ENCODE measurements at regions not wholly inside any gene's neighbourhood (a gene's known extent, or its start where the extent isn't known, plus 50 kb on each side); places are given as distances from the start of the nearest gene placed in this dataset.

DNA sequence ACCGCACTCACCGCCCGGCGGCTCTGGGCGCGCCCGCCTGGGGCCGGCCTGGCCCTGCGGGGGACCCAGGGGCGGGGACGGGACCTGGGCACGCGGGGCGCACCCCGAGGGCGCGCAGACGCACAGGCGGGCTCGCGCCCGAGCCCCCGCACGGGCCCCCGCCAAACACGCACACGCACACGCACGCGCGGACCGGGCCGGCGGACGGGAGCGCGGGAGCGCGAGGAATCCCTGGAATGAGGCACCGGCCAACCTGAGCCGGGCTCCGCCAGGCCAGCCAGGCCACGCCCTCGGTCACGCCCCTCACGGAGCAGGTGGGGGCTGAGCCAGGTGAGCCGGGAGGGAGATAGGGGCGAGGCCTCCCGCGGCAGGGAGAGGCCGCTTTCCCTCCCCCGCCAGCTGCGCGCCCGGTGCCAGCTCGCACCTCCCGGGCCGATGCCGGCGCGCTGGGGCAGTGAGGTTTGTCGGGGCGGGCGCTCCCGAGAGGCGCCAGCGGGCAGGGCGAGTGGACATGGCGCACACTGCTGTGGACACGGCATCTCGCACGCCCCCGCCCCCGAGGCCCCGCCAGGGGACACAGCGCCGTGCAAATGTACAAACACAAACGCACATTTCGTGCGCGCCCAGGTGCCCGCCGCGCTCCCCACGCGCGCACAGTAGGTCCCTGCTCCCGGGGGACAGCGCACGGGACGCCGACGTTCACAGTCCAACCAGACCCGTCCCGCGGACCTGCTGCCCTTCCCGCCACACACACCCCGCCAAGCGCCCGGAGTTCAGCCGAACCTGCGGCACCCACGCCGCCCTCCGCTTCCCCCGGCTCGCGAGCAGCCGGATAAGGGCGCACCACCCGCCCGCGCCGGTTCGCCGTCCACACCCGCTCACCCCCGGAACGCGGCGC is 75.9 kb upstream of the VGLL4 start:
- Histone ChIP-seq H3K23me2 (ENCODE audit: insufficient read length, low read depth, low read length, poor library complexity, severe bottlenecking) (peaks cover 5% of the 10 kb centered on the region), H2BK120ac (ENCODE audit: low read depth, low read length, poor library complexity, severe bottlenecking) (no peak overlapping the region), H3K27ac (ENCODE audit: insufficient read length, low read depth, low read length) (no peak overlapping the region), H3K23ac (ENCODE audit: insufficient read length, low read depth, low read length) (no peak overlapping the region), H3K56ac (ENCODE audit: insufficient read length, low read depth, low read length) (no peak overlapping the region), H3K4ac (ENCODE audit: low read depth, low read length) (no peak overlapping the region), H3K79me1 (ENCODE audit: insufficient read depth, low read depth, low read length, poor library complexity, severe bottlenecking) (no peaks in the 10 kb centered on the region), H2BK12ac (ENCODE audit: insufficient read length, low read depth, low read length) (no peak overlapping the region), H3T11ph (ENCODE audit: low read length) (no peak overlapping the region), H3K4me2 (ENCODE audit: insufficient read depth, insufficient read length, low read length) (peak overlapping the region; percentile 84), H3K14ac (ENCODE audit: insufficient read depth, low read length) (no peak overlapping the region), H4K91ac (ENCODE audit: insufficient read length, low read depth, low read length) (no peak overlapping the region), H2AFZ (ENCODE audit: low read length) (no peak overlapping the region), H4K20me1 (ENCODE audit: control insufficient read depth, insufficient read depth, insufficient read length) (no peaks in the 10 kb centered on the region), H2BK20ac (ENCODE audit: low read depth, low read length, poor library complexity, severe bottlenecking) (no peak overlapping the region), H2AK5ac (ENCODE audit: insufficient read length, low read length) (no peak overlapping the region), H3K9ac (ENCODE audit: extremely low read depth, insufficient read length, low read length) (no peak overlapping the region), H2BK5ac (ENCODE audit: insufficient read length, low read length) (no peak overlapping the region), H3K18ac (ENCODE audit: insufficient read length, low read depth, low read length) (no peak overlapping the region), H3K9me3 (ENCODE audit: control insufficient read depth, low read depth, low read length) (no peaks in the 10 kb centered on the region), H3K79me2 (ENCODE audit: insufficient read depth, low read length) (peaks cover 2% of the 10 kb centered on the region; the same call in 1 of the 2 replicates), H3K27me3 (ENCODE audit: insufficient read depth, low read length) (no peaks in the 10 kb centered on the region), H4K8ac (replicated peaks; ENCODE audit: insufficient read length, low read depth, low read length) (no peak overlapping the region), H3K4me1 (ENCODE audit: insufficient read depth, low read length) (no peaks in the 10 kb centered on the region; the same call in 1 of the 2 replicates), H4K5ac (ENCODE audit: insufficient read length, low read depth, low read length) (no peak overlapping the region), H2BK15ac (ENCODE audit: low read depth, low read length) (no peak overlapping the region)
- H3K4me1 Mint-ChIP-seq: peaks cover 38 to 40% of the 10 kb centered on the region in 2 experiments
- H3K9me3 Mint-ChIP-seq: 0 out of 5 replicates have a peak, but pooled peaks cover 0 to 3% of the 10 kb centered on the region in 2 experiments
- TF ChIP-seq, protein P1, sequence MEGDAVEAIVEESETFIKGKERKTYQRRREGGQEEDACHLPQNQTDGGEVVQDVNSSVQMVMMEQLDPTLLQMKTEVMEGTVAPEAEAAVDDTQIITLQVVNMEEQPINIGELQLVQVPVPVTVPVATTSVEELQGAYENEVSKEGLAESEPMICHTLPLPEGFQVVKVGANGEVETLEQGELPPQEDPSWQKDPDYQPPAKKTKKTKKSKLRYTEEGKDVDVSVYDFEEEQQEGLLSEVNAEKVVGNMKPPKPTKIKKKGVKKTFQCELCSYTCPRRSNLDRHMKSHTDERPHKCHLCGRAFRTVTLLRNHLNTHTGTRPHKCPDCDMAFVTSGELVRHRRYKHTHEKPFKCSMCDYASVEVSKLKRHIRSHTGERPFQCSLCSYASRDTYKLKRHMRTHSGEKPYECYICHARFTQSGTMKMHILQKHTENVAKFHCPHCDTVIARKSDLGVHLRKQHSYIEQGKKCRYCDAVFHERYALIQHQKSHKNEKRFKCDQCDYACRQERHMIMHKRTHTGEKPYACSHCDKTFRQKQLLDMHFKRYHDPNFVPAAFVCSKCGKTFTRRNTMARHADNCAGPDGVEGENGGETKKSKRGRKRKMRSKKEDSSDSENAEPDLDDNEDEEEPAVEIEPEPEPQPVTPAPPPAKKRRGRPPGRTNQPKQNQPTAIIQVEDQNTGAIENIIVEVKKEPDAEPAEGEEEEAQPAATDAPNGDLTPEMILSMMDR (conservative IDR thresholded peaks at IDR 0.05): no peak
- H3K27me3 Mint-ChIP-seq (ENCODE audit: low read depth): peaks cover 21% of the 10 kb centered on the region
- DNase-seq: peak; percentile 93
- peak overlapping the region; percentile 77 to 96 for H3K4me3 Mint-ChIP-seq
- H3K36me3 Mint-ChIP-seq (ENCODE audit: insufficient read depth in 1 of 3, low read depth in 3 of 3): peaks cover 0 to 4% (median 0%) of the 10 kb centered on the region in 3 experiments; a peak in 2 of 7 replicates
- no peak overlapping the region for H3K27ac Mint-ChIP-seq
- no CpG with 5 or more reads among the region's 121 CpGs for WGBS (ENCODE audit: extremely low coverage, insufficient read length, low lambda C conversion rate)

Data from H9 (cell line).